ENCODE measurements at regions not wholly inside any gene's neighbourhood (a gene's known extent, or its start where the extent isn't known, plus 50 kb on each side); places are given as distances from the start of the nearest gene placed in this dataset.

DNA sequence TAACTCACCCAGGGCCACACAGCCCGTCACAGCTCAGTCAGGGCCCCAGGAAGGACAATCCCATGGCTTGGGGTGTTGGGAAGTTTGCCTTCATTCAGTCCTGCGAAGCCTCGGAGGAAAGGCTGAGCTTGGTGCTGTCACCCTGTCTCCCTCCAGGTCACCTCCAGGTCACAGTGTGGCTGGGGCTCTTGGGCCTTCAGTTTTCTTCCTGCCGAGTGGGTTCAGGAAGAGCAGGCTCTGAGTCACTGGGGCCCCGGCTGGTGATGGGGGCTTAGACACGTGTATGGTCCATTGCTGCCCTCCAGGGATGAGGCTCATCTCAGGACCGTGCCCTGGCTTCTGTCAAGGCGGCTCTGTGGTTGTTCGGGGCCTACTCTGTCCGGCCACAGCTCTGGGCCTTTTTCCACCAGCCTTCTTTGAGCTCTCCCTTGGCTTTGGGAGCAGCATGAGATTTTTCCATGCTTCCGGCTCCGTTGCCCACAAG, 118.6 kb downstream of the INHBB start (continued):
- TF ChIP-seq STAG1 (CRISPR knock-in tag; IDR thresholded peaks at IDR 0.05) (no peak), HMGXB3 (CRISPR knock-in tag; IDR thresholded peaks at IDR 0.05; ENCODE audit: borderline replicate concordance) (no peak), KDM3A (CRISPR knock-in tag; IDR thresholded peaks at IDR 0.05; ENCODE audit: low read depth) (no peak), KDM5B (CRISPR knock-in tag; IDR thresholded peaks at IDR 0.05; ENCODE audit: borderline replicate concordance) (no peak), SIN3B (IDR thresholded peaks at IDR 0.05; ENCODE audit: low read length) (no peak), RFX3 (CRISPR knock-in tag; IDR thresholded peaks at IDR 0.05) (no peak), ZNF777 (CRISPR knock-in tag; IDR thresholded peaks at IDR 0.05) (no peak), KLF9 (CRISPR knock-in tag; IDR thresholded peaks at IDR 0.05; ENCODE audit: low read depth) (no peak), U2AF2 (IDR thresholded peaks at IDR 0.05; ENCODE audit: low read depth, low read length) (no peak), ZNF761 (CRISPR knock-in tag; conservative IDR thresholded peaks at IDR 0.05) (no peak), MIER3 (CRISPR knock-in tag; IDR thresholded peaks at IDR 0.05; ENCODE audit: borderline replicate concordance) (no peak), GFI1 (CRISPR knock-in tag; IDR thresholded peaks at IDR 0.05; ENCODE audit: borderline replicate concordance) (no peak), HNF1B (CRISPR knock-in tag; IDR thresholded peaks at IDR 0.05) (0 out of 2 replicates have a peak, but pooled peaks have one; percentile 64), HIVEP1 (CRISPR knock-in tag; IDR thresholded peaks at IDR 0.05) (no peak), U2AF1 (optimal IDR thresholded peaks at IDR 0.05; ENCODE audit: low read depth, low read length) (peak; percentile 22), NR2F1 (CRISPR knock-in tag; IDR thresholded peaks at IDR 0.05) (peak in 1 of 2 experiments; percentile 41; a peak in 1 of 4 replicates), BHLHE40 (IDR thresholded peaks at IDR 0.05; ENCODE audit: low read length) (no peak), REPIN1 (CRISPR knock-in tag; IDR thresholded peaks at IDR 0.05; ENCODE audit: borderline replicate concordance, low read depth) (0 out of 2 replicates have a peak, but pooled peaks have one; percentile 35), SMARCE1 (IDR thresholded peaks at IDR 0.05; ENCODE audit: borderline replicate concordance) (no peak), ZNF354B (CRISPR knock-in tag; IDR thresholded peaks at IDR 0.05) (no peak), ZMYM2 (CRISPR knock-in tag; IDR thresholded peaks at IDR 0.05) (no peak)
- TF ChIP-seq, protein P1, sequence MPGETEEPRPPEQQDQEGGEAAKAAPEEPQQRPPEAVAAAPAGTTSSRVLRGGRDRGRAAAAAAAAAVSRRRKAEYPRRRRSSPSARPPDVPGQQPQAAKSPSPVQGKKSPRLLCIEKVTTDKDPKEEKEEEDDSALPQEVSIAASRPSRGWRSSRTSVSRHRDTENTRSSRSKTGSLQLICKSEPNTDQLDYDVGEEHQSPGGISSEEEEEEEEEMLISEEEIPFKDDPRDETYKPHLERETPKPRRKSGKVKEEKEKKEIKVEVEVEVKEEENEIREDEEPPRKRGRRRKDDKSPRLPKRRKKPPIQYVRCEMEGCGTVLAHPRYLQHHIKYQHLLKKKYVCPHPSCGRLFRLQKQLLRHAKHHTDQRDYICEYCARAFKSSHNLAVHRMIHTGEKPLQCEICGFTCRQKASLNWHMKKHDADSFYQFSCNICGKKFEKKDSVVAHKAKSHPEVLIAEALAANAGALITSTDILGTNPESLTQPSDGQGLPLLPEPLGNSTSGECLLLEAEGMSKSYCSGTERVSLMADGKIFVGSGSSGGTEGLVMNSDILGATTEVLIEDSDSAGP (CRISPR knock-in tag; IDR thresholded peaks at IDR 0.05; ENCODE audit: borderline replicate concordance): no peak
- TF ChIP-seq, protein P2, sequence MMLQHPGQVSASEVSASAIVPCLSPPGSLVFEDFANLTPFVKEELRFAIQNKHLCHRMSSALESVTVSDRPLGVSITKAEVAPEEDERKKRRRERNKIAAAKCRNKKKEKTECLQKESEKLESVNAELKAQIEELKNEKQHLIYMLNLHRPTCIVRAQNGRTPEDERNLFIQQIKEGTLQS (CRISPR knock-in tag; IDR thresholded peaks at IDR 0.05): no peak
- TF ChIP-seq, protein P3, sequence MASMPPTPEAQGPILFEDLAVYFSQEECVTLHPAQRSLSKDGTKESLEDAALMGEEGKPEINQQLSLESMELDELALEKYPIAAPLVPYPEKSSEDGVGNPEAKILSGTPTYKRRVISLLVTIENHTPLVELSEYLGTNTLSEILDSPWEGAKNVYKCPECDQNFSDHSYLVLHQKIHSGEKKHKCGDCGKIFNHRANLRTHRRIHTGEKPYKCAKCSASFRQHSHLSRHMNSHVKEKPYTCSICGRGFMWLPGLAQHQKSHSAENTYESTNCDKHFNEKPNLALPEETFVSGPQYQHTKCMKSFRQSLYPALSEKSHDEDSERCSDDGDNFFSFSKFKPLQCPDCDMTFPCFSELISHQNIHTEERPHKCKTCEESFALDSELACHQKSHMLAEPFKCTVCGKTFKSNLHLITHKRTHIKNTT (CRISPR knock-in tag; IDR thresholded peaks at IDR 0.05): no peak
